K562 (cell line): ENCODE measurements at regions not wholly inside any gene's neighbourhood (a gene's known extent, or its start where the extent isn't known, plus 50 kb on each side); places are given as distances from the start of the nearest gene placed in this dataset.

Experiments used
- ATAC-seq: fragments of 200-7000 bp; cut with Tn5 transposase; 3 replicates; pipeline ENCODE4 v1.9.1; 2020; ENCODE audit warnings: moderate library complexity
- BruUV-seq: library from RNA; stranded (reverse); fragments of 400-500 nt; replicated peaks from 2 replicates; lab custom pipeline; 2021; lab: Mats Ljungman, UMichigan
- CTCF ChIA-PET: fragments of 300-600 bp; formaldehyde crosslinking; extraction: SDS; loops from one replicate; lab custom pipeline; 2021; ENCODE audit warnings: low intra/inter-chr PET ratio; lab: Yijun Ruan, JAX
- POLR2A ChIA-PET: fragments of 300-600, 350-650 bp; sonication (Branson Sonifier 250); formaldehyde crosslinking; extraction: SDS; loops from one replicate; lab custom pipeline; 2021; ENCODE audit warnings: antibody characterized with exemption, inconsistent platforms; lab: Yijun Ruan, JAX
- DNase-seq, 4 experiments: peaks; one replicate each; pipeline versions ENCODE4 v3.0.0 to v3.0.0-alpha.2; 2011 to 2018; ENCODE audit warnings: low spot score in 3 of 4, mixed read lengths in 3 of 4; ENCODE audit errors: extremely low read depth in 1 of 4
- FAIRE-seq: peaks from 2 replicates; lab custom pipeline; 2011; peaks lifted over from hg19 to GRCh38; lab: Jason Lieb, UNC
- H2AFZ ChIP-seq: 2 replicates; pipeline ENCODE4 v1.6.0; 2011; ENCODE audit warnings: low read depth, low read length, control low read depth, inconsistent platforms
- H3K27ac ChIP-seq: fragments of 200-600 bp; 3 replicates; pipeline ENCODE4 v1.8.0; 2011; ENCODE audit warnings: low read depth, mild to moderate bottlenecking, control low read depth, inconsistent platforms, low read length, moderate library complexity, mixed read lengths; ENCODE audit errors: extremely low read depth
- H3K27me3 ChIP-seq, 2 experiments: fragments of 300-600 bp in 1 of 2; 2 replicates in 1 of 2; 3 replicates in 1 of 2; pipeline versions ENCODE4 v1.6.0 to v1.8.0; 2011; ENCODE audit warnings: inconsistent platforms in 2 of 2, low read length in 2 of 2, mild to moderate bottlenecking in 1 of 2, mixed read lengths in 1 of 2, moderate library complexity in 1 of 2; ENCODE audit not compliant: control insufficient read depth in 2 of 2, insufficient read depth in 2 of 2
- H3K36me3 ChIP-seq: fragments of 300-600 bp; 3 replicates; pipeline ENCODE4 v1.8.0; 2011; ENCODE audit warnings: mild to moderate bottlenecking, low read length, inconsistent platforms; ENCODE audit not compliant: control insufficient read depth, insufficient read depth
- H3K4me1 ChIP-seq, 2 experiments: fragments of 200-600 bp in 1 of 2; replicated peaks in 1 of 2; 2 replicates in 1 of 2; 3 replicates in 1 of 2; pipeline versions ENCODE4 v1.5.1 to v1.8.0; 2011; ENCODE audit warnings: inconsistent platforms in 2 of 2, low read length in 2 of 2, mild to moderate bottlenecking in 1 of 2, mixed read lengths in 1 of 2, moderate library complexity in 1 of 2; ENCODE audit not compliant: control insufficient read depth in 2 of 2, insufficient read depth in 2 of 2
- H3K4me2 ChIP-seq: 2 replicates; pipeline ENCODE4 v1.6.1; 2011; ENCODE audit warnings: low read length, control low read depth, inconsistent platforms, mixed read lengths; ENCODE audit not compliant: insufficient read depth
- H3K4me3 ChIP-seq: fragments of 200-600 bp; sonication (generic), shearing (Covaris generic); 2 replicates; pipeline ENCODE4 v1.5.1; 2016; ENCODE audit warnings: control low read depth, inconsistent platforms
- H3K79me2 ChIP-seq: fragments of 200-600 bp; 3 replicates; pipeline ENCODE4 v1.8.0; 2011; ENCODE audit warnings: low read length, inconsistent platforms; ENCODE audit not compliant: control insufficient read depth, insufficient read depth
- H3K9ac ChIP-seq, 2 experiments: 2 replicates each; pipeline versions ENCODE4 v1.6.0 to v1.6.1; 2011; ENCODE audit warnings: low read depth in 2 of 2, low read length in 2 of 2, control low read depth in 1 of 2, inconsistent platforms in 1 of 2, mild to moderate bottlenecking in 1 of 2, mixed read lengths in 1 of 2; ENCODE audit not compliant: insufficient read depth in 1 of 2
- H3K9me1 ChIP-seq: one replicate; pipeline ENCODE4 v1.6.0; 2011; ENCODE audit warnings: inconsistent platforms, mild to moderate bottlenecking, low read length, moderate library complexity; ENCODE audit not compliant: control insufficient read depth, insufficient read depth
- H3K9me3 ChIP-seq: replicated peaks from 2 replicates; pipeline ENCODE4 v1.5.1; 2011; ENCODE audit warnings: low read depth, low read length, inconsistent platforms; ENCODE audit not compliant: control insufficient read depth, insufficient read depth
- H4K20me1 ChIP-seq: replicated peaks from 2 replicates; pipeline ENCODE4 v1.6.1; 2011; ENCODE audit warnings: low read length, inconsistent platforms, mixed read lengths; ENCODE audit not compliant: control insufficient read depth, insufficient read depth
- AFF1 ChIP-seq, 2 experiments: fragments of 450-650 bp; IDR thresholded peaks; 2 replicates each; pipeline ENCODE4 v1.6.1; 2018; ENCODE audit warnings: mild to moderate bottlenecking in 2 of 2, low read depth in 1 of 2; ENCODE audit not compliant: partially characterized antibody in 2 of 2
- CREBBP ChIP-seq: IDR thresholded peaks from one replicate; pipeline ENCODE4 v1.6.1; 2012; ENCODE audit warnings: low read depth, mild to moderate bottlenecking, control low read depth, inconsistent platforms, low read length
- CTBP1 ChIP-seq: fragments of 450-650 bp; IDR thresholded peaks from 2 replicates; pipeline ENCODE4 v1.6.1; 2016; ENCODE audit warnings: borderline replicate concordance
- ESRRA ChIP-seq: fragments of 450-650 bp; IDR thresholded peaks from 2 replicates; pipeline ENCODE4 v1.6.1; 2014; ENCODE audit warnings: low read depth, mild to moderate bottlenecking, moderate library complexity, borderline replicate concordance
- MCM2 ChIP-seq: fragments of 450-650 bp; IDR thresholded peaks from 2 replicates; pipeline ENCODE4 v1.6.1; 2017; ENCODE audit warnings: low read depth, mild to moderate bottlenecking
- RUNX1 ChIP-seq: sonication (generic); IDR thresholded peaks from 2 replicates; pipeline ENCODE4 v1.6.1; 2016; ENCODE audit warnings: antibody characterized with exemption, low read depth
- WGBS: fragments of 100-300 bp; shearing (Covaris generic); methylation state at CpG from one replicate; pipeline ENCODE4 v1.1.6; 2016; ENCODE audit warnings: low coverage, mixed read lengths; ENCODE audit not compliant: insufficient coverage; ENCODE audit errors: missing lambda C conversion rate; 5-methylcytosine and 5-hydroxymethylcytosine counted together
- in situ Hi-C: fragments of 300-500 bp; cut with MboI; formaldehyde crosslinking; loops from 4 replicates; pipeline ENCODE4 v1.15.0; 2018; ENCODE audit warnings: inconsistent platforms, mixed read lengths
- intact Hi-C: fragments of 100-400 bp; cut with micrococcal nuclease; formaldehyde crosslinking; loops from 2 replicates; pipeline ENCODE4 v1.14.2; 2022
- TF ChIP-seq, protein P1 (sequence below): fragments of 250-450 bp; sonication (Bioruptor Pico); IDR thresholded peaks from 2 replicates; pipeline ENCODE4 v1.4.0; 2020; ENCODE audit warnings: mild to moderate bottlenecking, moderate library complexity, borderline replicate concordance

DNA sequence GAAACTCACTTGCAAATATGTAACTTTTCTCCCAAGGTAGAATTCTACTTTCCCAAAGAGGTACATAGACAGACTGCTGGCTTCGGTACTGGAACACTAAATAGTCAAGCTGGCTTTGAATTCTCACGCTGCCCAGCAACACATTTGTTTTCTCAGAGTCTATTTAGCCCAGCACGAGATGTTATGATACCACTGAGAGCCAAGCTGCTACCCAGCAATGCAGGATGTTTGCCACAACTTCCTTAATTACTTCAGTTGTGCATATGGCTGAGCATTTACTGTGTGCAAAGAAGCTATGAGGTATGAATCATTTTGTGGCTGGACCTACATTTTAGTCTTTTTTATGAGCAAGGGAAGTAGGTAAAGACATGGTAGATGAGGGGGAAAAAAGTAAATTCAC, 793.2 kb downstream of the PLA2G4A start:
- no TSS peak for BruUV-seq
- DNase-seq (no peak), FAIRE-seq (no peak), ATAC-seq (no peak)
- H3K4me3 ChIP-seq: no peak overlapping the region
- no peaks in the 10 kb centered on the region for H3K36me3 ChIP-seq
- H3K27me3 ChIP-seq: no peaks in the 10 kb centered on the region
- no peak overlapping the region for H3K27ac ChIP-seq
- no peak for TF ChIP-seq MCM2
- TF ChIP-seq CTBP1: no peak
- TF ChIP-seq, all 486 proteins: peak for 0
- intact Hi-C loops: no loop called here
- H3K9me3 ChIP-seq: no peaks in the 10 kb centered on the region; the same call in 1 of the 2 replicates
- H3K4me2 ChIP-seq: no peak overlapping the region
- in situ Hi-C loops: no loop called here
- no peaks in the 10 kb centered on the region for H4K20me1 ChIP-seq
- WGBS: 2% methylated on average over 3 of the region's 3 CpGs
- ChIA-PET CTCF (no interaction called here), POLR2A (no interaction called here)
- H3K9me1 ChIP-seq: no peaks in the 10 kb centered on the region
- no peak overlapping the region for H3K9ac ChIP-seq
- H2AFZ ChIP-seq: no peak overlapping the region
- no peaks in the 10 kb centered on the region for H3K4me1 ChIP-seq
- no peaks in the 10 kb centered on the region for H3K79me2 ChIP-seq

GRCh38 chr1:187622545-187622944, 793.8 kb downstream of the PLA2G4A start:
- ChIA-PET POLR2A (no interaction called here), CTCF (no interaction called here)
- no peak for DNase-seq
- Histone ChIP-seq H3K9me3 (no peaks in the 10 kb centered on the region; the same call in 1 of the 2 replicates), H3K9me1 (no peaks in the 10 kb centered on the region), H3K36me3 (no peaks in the 10 kb centered on the region), H2AFZ (no peak overlapping the region), H3K27ac (no peak overlapping the region), H3K27me3 (no peaks in the 10 kb centered on the region), H3K4me1 (no peaks in the 10 kb centered on the region), H3K79me2 (no peaks in the 10 kb centered on the region), H3K4me2 (no peak overlapping the region), H3K9ac (no peak overlapping the region), H3K4me3 (no peak overlapping the region), H4K20me1 (no peaks in the 10 kb centered on the region)
- BruUV-seq: no TSS peak
- WGBS: 7% methylated on average over 1 of the region's 1 CpG
- FAIRE-seq: no peak
- no peak for ATAC-seq
- intact Hi-C loops: no loop called here
- in situ Hi-C loops: no loop called here
- TF ChIP-seq ESRRA (no peak), AFF1 (IDR thresholded peaks at IDR 0.05; ENCODE audit: low read depth in 1 of 2, partially characterized antibody in 2 of 2) (no peak), RUNX1 (no peak), CREBBP (no peak)
- TF ChIP-seq, protein P1, sequence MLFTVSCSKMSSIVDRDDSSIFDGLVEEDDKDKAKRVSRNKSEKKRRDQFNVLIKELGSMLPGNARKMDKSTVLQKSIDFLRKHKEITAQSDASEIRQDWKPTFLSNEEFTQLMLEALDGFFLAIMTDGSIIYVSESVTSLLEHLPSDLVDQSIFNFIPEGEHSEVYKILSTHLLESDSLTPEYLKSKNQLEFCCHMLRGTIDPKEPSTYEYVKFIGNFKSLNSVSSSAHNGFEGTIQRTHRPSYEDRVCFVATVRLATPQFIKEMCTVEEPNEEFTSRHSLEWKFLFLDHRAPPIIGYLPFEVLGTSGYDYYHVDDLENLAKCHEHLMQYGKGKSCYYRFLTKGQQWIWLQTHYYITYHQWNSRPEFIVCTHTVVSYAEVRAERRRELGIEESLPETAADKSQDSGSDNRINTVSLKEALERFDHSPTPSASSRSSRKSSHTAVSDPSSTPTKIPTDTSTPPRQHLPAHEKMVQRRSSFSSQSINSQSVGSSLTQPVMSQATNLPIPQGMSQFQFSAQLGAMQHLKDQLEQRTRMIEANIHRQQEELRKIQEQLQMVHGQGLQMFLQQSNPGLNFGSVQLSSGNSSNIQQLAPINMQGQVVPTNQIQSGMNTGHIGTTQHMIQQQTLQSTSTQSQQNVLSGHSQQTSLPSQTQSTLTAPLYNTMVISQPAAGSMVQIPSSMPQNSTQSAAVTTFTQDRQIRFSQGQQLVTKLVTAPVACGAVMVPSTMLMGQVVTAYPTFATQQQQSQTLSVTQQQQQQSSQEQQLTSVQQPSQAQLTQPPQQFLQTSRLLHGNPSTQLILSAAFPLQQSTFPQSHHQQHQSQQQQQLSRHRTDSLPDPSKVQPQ (CRISPR knock-in tag): no peak
